GM12878 (cell line): ENCODE measurements at regions not wholly inside any gene's neighbourhood (a gene's known extent, or its start where the extent isn't known, plus 50 kb on each side); places are given as distances from the start of the nearest gene placed in this dataset.

ENCODE experiments used
- ATAC-seq: fragments of 200-7000 bp; cut with Tn5 transposase; 3 replicates; pipeline ENCODE4 v1.9.1; 2020; ENCODE audit warnings: mild to moderate bottlenecking, moderate library complexity
- BruUV-seq: library from RNA; stranded (reverse); fragments of 400-500 nt; replicated peaks from 2 replicates; lab custom pipeline; 2021; lab: Mats Ljungman, UMichigan
- CTCF ChIA-PET: fragments of 300-600 bp; sonication (Branson Sonifier 250); formaldehyde crosslinking; extraction: SDS; loops from one replicate; lab custom pipeline; 2021; ENCODE audit warnings: inconsistent platforms; lab: Yijun Ruan, JAX
- POLR2A ChIA-PET: fragments of 350-600 bp; formaldehyde crosslinking; extraction: SDS; loops from one replicate; lab custom pipeline; 2021; ENCODE audit warnings: inconsistent platforms; lab: Charles Lee
- RAD21 ChIA-PET: fragments of 300-600 bp; sonication (Branson Sonifier 250); formaldehyde crosslinking; loops from one replicate; lab custom pipeline; 2023; ENCODE audit warnings: antibody characterized with exemption; ENCODE audit not compliant: unreplicated experiment; lab: Charles Lee
- SMC1A ChIA-PET: fragments of 300-600 bp; sonication (Branson Sonifier 250); formaldehyde crosslinking; loops from one replicate; lab custom pipeline; 2023; ENCODE audit not compliant: unreplicated experiment, uncharacterized antibody; lab: Charles Lee
- DNase-seq: peaks from one replicate; pipeline ENCODE4 v3.0.0-alpha.2; 2011; ENCODE audit warnings: low read depth, low spot score
- FAIRE-seq: peaks from 3 replicates; lab custom pipeline; 2011; peaks lifted over from hg19 to GRCh38; lab: Jason Lieb, UNC
- H2AFZ ChIP-seq: 2 replicates; pipeline ENCODE4 v1.6.0; 2011; ENCODE audit warnings: low read depth, low read length, control low read depth; ENCODE audit not compliant: control insufficient read depth
- H3K27ac ChIP-seq: 2 replicates; pipeline ENCODE4 v1.5.1; 2011; ENCODE audit warnings: control low read depth; ENCODE audit not compliant: control insufficient read depth, insufficient read depth
- H3K27me3 ChIP-seq, 2 experiments: replicated peaks in 1 of 2; 2 replicates each; pipeline versions ENCODE4 v1.6.0 to v1.6.1; 2011; ENCODE audit warnings: low read length in 1 of 2; ENCODE audit not compliant: control insufficient read depth in 2 of 2, insufficient read depth in 2 of 2
- H3K36me3 ChIP-seq, 2 experiments: 2 replicates each; pipeline ENCODE4 v1.5.1; 2011; ENCODE audit warnings: low read length in 1 of 2; ENCODE audit not compliant: control insufficient read depth in 2 of 2, insufficient read depth in 2 of 2
- H3K4me1 ChIP-seq: 2 replicates; pipeline ENCODE4 v1.6.1; 2011; ENCODE audit warnings: mild to moderate bottlenecking, low read length, moderate library complexity, mixed read lengths; ENCODE audit not compliant: control insufficient read depth, insufficient read depth
- H3K4me2 ChIP-seq: 2 replicates; pipeline ENCODE4 v1.6.0; 2011; ENCODE audit warnings: control low read depth; ENCODE audit not compliant: control insufficient read depth, insufficient read depth
- H3K4me3 ChIP-seq: fragments of 200-600 bp; sonication (generic); 2 replicates; pipeline ENCODE4 v1.5.1; 2016
- H3K79me2 ChIP-seq: 2 replicates; pipeline ENCODE4 v1.6.0; 2011; ENCODE audit warnings: low read length; ENCODE audit not compliant: control insufficient read depth, insufficient read depth
- H3K9ac ChIP-seq: 2 replicates; pipeline ENCODE4 v1.8.0; 2011; ENCODE audit warnings: low read length, control low read depth, mixed read lengths; ENCODE audit not compliant: control insufficient read depth, insufficient read depth
- H3K9me3 ChIP-seq: replicated peaks from 3 replicates; pipeline ENCODE4 v1.5.1; 2011; ENCODE audit warnings: mild to moderate bottlenecking, low read length; ENCODE audit not compliant: control insufficient read depth, insufficient read depth
- H4K20me1 ChIP-seq: 2 replicates; pipeline ENCODE4 v1.6.0; 2011; ENCODE audit not compliant: control insufficient read depth, insufficient read depth
- BHLHE40 ChIP-seq, 2 experiments: fragments of 450-650 bp in 1 of 2; IDR thresholded peaks; 2 replicates each; pipeline ENCODE4 v1.6.1; 2011 to 2017; ENCODE audit warnings: low read depth in 2 of 2, borderline replicate concordance in 1 of 2, improper control_type of control experiment in 1 of 2, low read length in 1 of 2, mild to moderate bottlenecking in 1 of 2
- CHD1 ChIP-seq: IDR thresholded peaks from 2 replicates; pipeline ENCODE4 v1.6.1; 2012; ENCODE audit warnings: low read depth, low read length, improper control_type of control experiment
- FOXM1 ChIP-seq: IDR thresholded peaks from 2 replicates; pipeline ENCODE4 v1.6.1; 2012; ENCODE audit warnings: low read depth, mild to moderate bottlenecking, inconsistent platforms, low read length, moderate library complexity
- KAT2A ChIP-seq: conservative IDR thresholded peaks from 2 replicates; pipeline ENCODE4 v1.6.1; 2011; ENCODE audit warnings: low read depth, low read length; ENCODE audit not compliant: control insufficient read depth
- NFIC ChIP-seq: IDR thresholded peaks from 2 replicates; pipeline ENCODE4 v1.6.1; 2012; ENCODE audit warnings: low read depth, mild to moderate bottlenecking, inconsistent platforms, low read length, moderate library complexity
- NFYA ChIP-seq: IDR thresholded peaks from 2 replicates; pipeline ENCODE4 v1.6.1; 2011; ENCODE audit warnings: low read depth, mild to moderate bottlenecking, low read length, improper control_type of control experiment, borderline replicate concordance
- SMAD1 ChIP-seq: fragments of 450-650 bp; IDR thresholded peaks from 2 replicates; pipeline ENCODE4 v1.6.1; 2018; ENCODE audit warnings: mild to moderate bottlenecking, low read depth; ENCODE audit not compliant: partially characterized antibody
- TAF1 ChIP-seq: IDR thresholded peaks from 2 replicates; pipeline ENCODE4 v1.6.1; 2011; ENCODE audit warnings: mild to moderate bottlenecking, low read depth, low read length, borderline replicate concordance
- TCF7 ChIP-seq: IDR thresholded peaks from 2 replicates; pipeline ENCODE4 v1.6.1; 2014; ENCODE audit warnings: antibody characterized with exemption, borderline replicate concordance
- YBX1 ChIP-seq: fragments of 450-650 bp; IDR thresholded peaks from 2 replicates; pipeline ENCODE4 v1.6.1; 2016; ENCODE audit warnings: antibody characterized with exemption
- ZNF384 ChIP-seq: IDR thresholded peaks from 2 replicates; pipeline ENCODE4 v1.6.1; 2012; ENCODE audit warnings: low read depth, mild to moderate bottlenecking, low read length, improper control_type of control experiment, borderline replicate concordance
- ZNF622 ChIP-seq: fragments of 450-650 bp; IDR thresholded peaks from 2 replicates; pipeline ENCODE4 v1.6.1; 2017; ENCODE audit warnings: mild to moderate bottlenecking, inconsistent platforms
- WGBS: methylation state at CpG from one replicate; pipeline ENCODE4 v1.1.6; 2016; ENCODE audit warnings: low lambda C conversion rate; ENCODE audit not compliant: insufficient replicate concordance, insufficient coverage; ENCODE audit errors: missing lambda C conversion rate; 5-methylcytosine and 5-hydroxymethylcytosine counted together
- in situ Hi-C: fragments of 300-500 bp; cut with MboI; formaldehyde crosslinking; loops from 9 replicates; pipeline ENCODE4 v1.14.3; 2018; ENCODE audit warnings: mixed read lengths
- intact Hi-C: fragments of 100-400 bp; cut with micrococcal nuclease; formaldehyde crosslinking; loops from one replicate; pipeline ENCODE4 v1.14.2; 2022; ENCODE audit not compliant: unreplicated experiment
- TF ChIP-seq, protein P1 (sequence below): IDR thresholded peaks from 2 replicates; pipeline ENCODE4 v1.6.1; 2011; ENCODE audit warnings: borderline replicate concordance, low read depth, mild to moderate bottlenecking, moderate library complexity, low read length; ENCODE audit not compliant: insufficient read depth, poor library complexity, severe bottlenecking
- TF ChIP-seq, protein P2 (sequence below): IDR thresholded peaks from 2 replicates; pipeline ENCODE4 v1.6.1; 2011; ENCODE audit warnings: borderline replicate concordance, low read depth, mild to moderate bottlenecking, moderate library complexity, mixed read lengths, low read length; ENCODE audit not compliant: insufficient read depth; ENCODE audit errors: extremely low read length
- TF ChIP-seq, protein P3 (sequence below): fragments of 450-650 bp; IDR thresholded peaks from 2 replicates; pipeline ENCODE4 v1.6.1; 2017; ENCODE audit warnings: mild to moderate bottlenecking, low read depth, inconsistent platforms; ENCODE audit not compliant: poor library complexity, severe bottlenecking

DNA sequence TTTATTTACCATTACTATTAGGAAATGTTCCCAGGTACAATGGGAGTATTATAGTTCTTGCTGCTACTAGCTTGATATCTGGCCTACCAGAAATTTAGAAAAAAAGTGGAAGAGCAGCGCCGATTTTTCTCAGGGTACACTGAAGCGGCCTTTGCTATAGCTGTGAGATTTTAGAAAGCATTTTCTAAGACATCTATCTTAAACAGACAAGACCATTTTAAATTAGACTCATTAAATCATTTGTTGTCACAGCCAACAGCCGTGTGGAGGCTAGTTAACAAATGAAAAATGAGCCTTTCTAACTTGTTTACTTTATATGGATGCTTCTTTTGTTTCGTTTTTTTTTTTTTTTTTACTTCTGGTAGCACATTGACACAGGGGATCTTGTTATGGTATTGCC, 183.2 kb upstream of the ZRANB2 start:
- Histone ChIP-seq H3K4me3 (no peak overlapping the region), H4K20me1 (no peaks in the 10 kb centered on the region), H3K79me2 (no peaks in the 10 kb centered on the region), H3K36me3 (no peaks in the 10 kb centered on the region), H3K9ac (no peak overlapping the region), H3K9me3 (no peaks in the 10 kb centered on the region), H3K27ac (no peak overlapping the region), H3K4me1 (no peaks in the 10 kb centered on the region), H3K4me2 (no peak overlapping the region), H2AFZ (no peak overlapping the region), H3K27me3 (no peaks in the 10 kb centered on the region)
- ATAC-seq, result no peak
- no peak for FAIRE-seq
- BruUV-seq, result no TSS peak
- CTCF ChIA-PET, result interaction anchor here (1.5 kb wide), 1 partner anchor 9 kb away, joined by 3 read pairs; no protein-coding TSS in a partner anchor
- DNase-seq, result no peak
- 19% methylated on average over 5 of the region's 5 CpGs for WGBS
- in situ Hi-C loops, result no loop called here
- SMC1A ChIA-PET, result interaction anchor here (1.3 to 1.8 kb wide), 3 partner anchors 9 to 24 kb away, joined by 4 to 5 read pairs (median 4); no protein-coding TSS in a partner anchor
- intact Hi-C loops, result no loop called here
- POLR2A ChIA-PET, result no interaction called here
- RAD21 ChIA-PET, result no interaction called here
- TF ChIP-seq, protein P1, sequence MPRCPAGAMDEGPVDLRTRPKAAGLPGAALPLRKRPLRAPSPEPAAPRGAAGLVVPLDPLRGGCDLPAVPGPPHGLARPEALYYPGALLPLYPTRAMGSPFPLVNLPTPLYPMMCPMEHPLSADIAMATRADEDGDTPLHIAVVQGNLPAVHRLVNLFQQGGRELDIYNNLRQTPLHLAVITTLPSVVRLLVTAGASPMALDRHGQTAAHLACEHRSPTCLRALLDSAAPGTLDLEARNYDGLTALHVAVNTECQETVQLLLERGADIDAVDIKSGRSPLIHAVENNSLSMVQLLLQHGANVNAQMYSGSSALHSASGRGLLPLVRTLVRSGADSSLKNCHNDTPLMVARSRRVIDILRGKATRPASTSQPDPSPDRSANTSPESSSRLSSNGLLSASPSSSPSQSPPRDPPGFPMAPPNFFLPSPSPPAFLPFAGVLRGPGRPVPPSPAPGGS, result no peak
- no peak for TF ChIP-seq TAF1
- TF ChIP-seq ZNF384, result no peak
- no peak for TF ChIP-seq CHD1
- TF ChIP-seq SMAD1, result no peak
- TF ChIP-seq, protein P2, sequence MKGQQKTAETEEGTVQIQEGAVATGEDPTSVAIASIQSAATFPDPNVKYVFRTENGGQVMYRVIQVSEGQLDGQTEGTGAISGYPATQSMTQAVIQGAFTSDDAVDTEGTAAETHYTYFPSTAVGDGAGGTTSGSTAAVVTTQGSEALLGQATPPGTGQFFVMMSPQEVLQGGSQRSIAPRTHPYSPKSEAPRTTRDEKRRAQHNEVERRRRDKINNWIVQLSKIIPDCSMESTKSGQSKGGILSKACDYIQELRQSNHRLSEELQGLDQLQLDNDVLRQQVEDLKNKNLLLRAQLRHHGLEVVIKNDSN, result no peak
- TF ChIP-seq NFIC, result no peak
- no peak for TF ChIP-seq ZNF622
- TF ChIP-seq, protein P3, sequence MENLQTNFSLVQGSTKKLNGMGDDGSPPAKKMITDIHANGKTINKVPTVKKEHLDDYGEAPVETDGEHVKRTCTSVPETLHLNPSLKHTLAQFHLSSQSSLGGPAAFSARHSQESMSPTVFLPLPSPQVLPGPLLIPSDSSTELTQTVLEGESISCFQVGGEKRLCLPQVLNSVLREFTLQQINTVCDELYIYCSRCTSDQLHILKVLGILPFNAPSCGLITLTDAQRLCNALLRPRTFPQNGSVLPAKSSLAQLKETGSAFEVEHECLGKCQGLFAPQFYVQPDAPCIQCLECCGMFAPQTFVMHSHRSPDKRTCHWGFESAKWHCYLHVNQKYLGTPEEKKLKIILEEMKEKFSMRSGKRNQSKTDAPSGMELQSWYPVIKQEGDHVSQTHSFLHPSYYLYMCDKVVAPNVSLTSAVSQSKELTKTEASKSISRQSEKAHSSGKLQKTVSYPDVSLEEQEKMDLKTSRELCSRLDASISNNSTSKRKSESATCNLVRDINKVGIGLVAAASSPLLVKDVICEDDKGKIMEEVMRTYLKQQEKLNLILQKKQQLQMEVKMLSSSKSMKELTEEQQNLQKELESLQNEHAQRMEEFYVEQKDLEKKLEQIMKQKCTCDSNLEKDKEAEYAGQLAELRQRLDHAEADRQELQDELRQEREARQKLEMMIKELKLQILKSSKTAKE, result no peak
- no peak for TF ChIP-seq NFYA
- no peak for TF ChIP-seq FOXM1
- no peak for TF ChIP-seq TCF7
- TF ChIP-seq KAT2A, result no peak
- no peak for TF ChIP-seq YBX1
- TF ChIP-seq BHLHE40 (IDR thresholded peaks at IDR 0.05; ENCODE audit: borderline replicate concordance in 1 of 2, low read depth in 2 of 2, low read length in 1 of 2), result no peak
